ENCODE measurements at regions not wholly inside any gene's neighbourhood (a gene's known extent, or its start where the extent isn't known, plus 50 kb on each side); places are given as distances from the start of the nearest gene placed in this dataset.
A peak's percentile ranks its signal among the peaks of the same experiment; 100 is the strongest.

DNA sequence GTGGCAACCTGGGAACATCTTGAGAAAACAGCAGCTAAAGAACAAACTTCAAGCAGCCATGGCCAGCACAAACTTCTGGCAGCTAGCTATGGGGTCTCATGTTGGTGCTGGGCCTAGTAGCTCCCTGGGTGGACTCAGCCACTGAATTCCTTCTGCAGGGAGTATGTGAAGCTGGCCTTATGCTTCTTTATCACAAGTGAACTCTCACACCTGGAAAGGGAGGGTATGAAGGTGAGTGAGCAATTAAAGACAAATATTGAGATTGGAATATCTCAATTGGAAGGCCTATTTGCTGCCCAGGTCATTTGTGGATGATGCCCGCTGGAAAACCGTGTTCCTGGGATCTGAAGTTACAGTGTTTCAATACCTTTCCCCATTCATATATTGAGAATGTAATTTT, 153.3 kb upstream of the RPS6KA3 start:
- Histone ChIP-seq H2AFZ (ENCODE audit: low read length) (no peak overlapping the region), H3K9ac (ENCODE audit: low read depth, low read length, poor library complexity, severe bottlenecking) (no peak overlapping the region), H3K9me3 (ENCODE audit: insufficient read depth, low read depth, low read length) (no peaks in the 10 kb centered on the region), H3K4me3 (ENCODE audit: low read length, poor library complexity, severe bottlenecking) (no peak overlapping the region), H3K27me3 (ENCODE audit: insufficient read depth, low read length, poor library complexity, severe bottlenecking) (no peaks in the 10 kb centered on the region), H3F3A (ENCODE audit: low read depth) (peaks cover 2% of the 10 kb centered on the region; the same call in 1 of the 2 replicates), H3K36me3 (ENCODE audit: insufficient read depth, low read length) (no peaks in the 10 kb centered on the region), H3K4me2 (ENCODE audit: low read depth, low read length, poor library complexity, severe bottlenecking) (no peak overlapping the region), H4K20me1 (ENCODE audit: insufficient read depth, low read length, poor library complexity, severe bottlenecking) (no peaks in the 10 kb centered on the region), H3K9me2 (replicated peaks; ENCODE audit: low read depth, low read length) (no peaks in the 10 kb centered on the region), H3K4me1 (ENCODE audit: insufficient read depth, low read length, poor library complexity, severe bottlenecking) (peaks cover 47% of the 10 kb centered on the region), H3K79me2 (ENCODE audit: insufficient read depth, low read length) (no peaks in the 10 kb centered on the region)
- TF ChIP-seq, protein P1, sequence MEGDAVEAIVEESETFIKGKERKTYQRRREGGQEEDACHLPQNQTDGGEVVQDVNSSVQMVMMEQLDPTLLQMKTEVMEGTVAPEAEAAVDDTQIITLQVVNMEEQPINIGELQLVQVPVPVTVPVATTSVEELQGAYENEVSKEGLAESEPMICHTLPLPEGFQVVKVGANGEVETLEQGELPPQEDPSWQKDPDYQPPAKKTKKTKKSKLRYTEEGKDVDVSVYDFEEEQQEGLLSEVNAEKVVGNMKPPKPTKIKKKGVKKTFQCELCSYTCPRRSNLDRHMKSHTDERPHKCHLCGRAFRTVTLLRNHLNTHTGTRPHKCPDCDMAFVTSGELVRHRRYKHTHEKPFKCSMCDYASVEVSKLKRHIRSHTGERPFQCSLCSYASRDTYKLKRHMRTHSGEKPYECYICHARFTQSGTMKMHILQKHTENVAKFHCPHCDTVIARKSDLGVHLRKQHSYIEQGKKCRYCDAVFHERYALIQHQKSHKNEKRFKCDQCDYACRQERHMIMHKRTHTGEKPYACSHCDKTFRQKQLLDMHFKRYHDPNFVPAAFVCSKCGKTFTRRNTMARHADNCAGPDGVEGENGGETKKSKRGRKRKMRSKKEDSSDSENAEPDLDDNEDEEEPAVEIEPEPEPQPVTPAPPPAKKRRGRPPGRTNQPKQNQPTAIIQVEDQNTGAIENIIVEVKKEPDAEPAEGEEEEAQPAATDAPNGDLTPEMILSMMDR (conservative IDR thresholded peaks at IDR 0.05; ENCODE audit: low read length), result no peak
- TF ChIP-seq EZH2phosphoT487 (IDR thresholded peaks at IDR 0.05; ENCODE audit: borderline replicate concordance), result no peak

DNA sequence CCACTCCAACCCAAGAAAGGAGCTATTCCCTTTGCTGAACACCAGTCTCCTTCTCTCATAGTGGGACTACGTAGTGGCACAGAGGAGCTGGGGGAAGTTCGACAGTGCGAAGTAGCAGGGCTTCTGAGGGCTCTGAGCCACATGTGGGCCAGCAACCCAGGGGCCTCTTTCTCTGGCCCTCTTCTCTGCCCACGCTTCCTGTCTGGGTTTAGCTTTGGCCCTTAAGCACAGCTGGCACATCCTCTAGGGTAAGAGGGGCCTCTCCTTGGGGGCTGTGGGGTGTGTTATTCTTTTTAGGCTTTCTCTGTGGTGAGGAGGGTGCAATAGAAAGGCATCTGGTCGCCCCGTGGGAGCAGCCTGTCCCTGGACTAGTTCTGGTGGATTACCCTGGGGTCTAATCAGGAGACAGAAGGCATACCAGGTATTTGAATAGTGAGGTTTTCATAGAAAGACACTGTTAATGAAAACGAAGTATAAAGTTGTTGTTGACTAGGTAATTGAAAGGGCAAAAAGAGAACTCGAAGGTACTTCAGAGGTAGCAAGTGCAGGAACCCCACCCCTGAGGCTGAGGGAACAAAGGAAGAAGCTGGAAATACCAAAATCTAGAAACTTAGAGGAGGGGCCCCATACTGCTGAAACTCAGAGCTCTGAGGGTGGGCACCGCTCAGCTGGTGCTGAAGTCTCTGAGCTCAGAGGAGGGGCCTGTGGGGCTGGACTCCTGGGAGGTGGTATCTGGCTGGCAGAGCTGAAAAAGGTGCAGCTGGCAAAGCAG, 151.9 kb upstream of the RPS6KA3 start:
- Histone ChIP-seq H4K20me1 (ENCODE audit: insufficient read depth, low read length, poor library complexity, severe bottlenecking) (no peaks in the 10 kb centered on the region), H3K4me3 (ENCODE audit: low read length, poor library complexity, severe bottlenecking) (peak overlapping the region; percentile 56), H3K4me2 (ENCODE audit: low read depth, low read length, poor library complexity, severe bottlenecking) (peak overlapping the region; percentile 79), H3K9me3 (ENCODE audit: insufficient read depth, low read depth, low read length) (no peaks in the 10 kb centered on the region), H3K36me3 (ENCODE audit: insufficient read depth, low read length) (no peaks in the 10 kb centered on the region), H3K9me2 (replicated peaks; ENCODE audit: low read depth, low read length) (no peaks in the 10 kb centered on the region), H3K27me3 (ENCODE audit: insufficient read depth, low read length, poor library complexity, severe bottlenecking) (no peaks in the 10 kb centered on the region), H3K79me2 (ENCODE audit: insufficient read depth, low read length) (no peaks in the 10 kb centered on the region), H2AFZ (ENCODE audit: low read length) (peak overlapping the region; percentile 68; the same call in 1 of the 2 replicates), H3K9ac (ENCODE audit: low read depth, low read length, poor library complexity, severe bottlenecking) (peak overlapping the region; percentile 77), H3F3A (ENCODE audit: low read depth) (peaks cover 2% of the 10 kb centered on the region; the same call in 1 of the 2 replicates), H3K4me1 (ENCODE audit: insufficient read depth, low read length, poor library complexity, severe bottlenecking) (peaks cover 62% of the 10 kb centered on the region)
- no peak for TF ChIP-seq EZH2phosphoT487 (IDR thresholded peaks at IDR 0.05; ENCODE audit: borderline replicate concordance)
- TF ChIP-seq, protein P1 (conservative IDR thresholded peaks at IDR 0.05; ENCODE audit: low read length), result no peak

DNA sequence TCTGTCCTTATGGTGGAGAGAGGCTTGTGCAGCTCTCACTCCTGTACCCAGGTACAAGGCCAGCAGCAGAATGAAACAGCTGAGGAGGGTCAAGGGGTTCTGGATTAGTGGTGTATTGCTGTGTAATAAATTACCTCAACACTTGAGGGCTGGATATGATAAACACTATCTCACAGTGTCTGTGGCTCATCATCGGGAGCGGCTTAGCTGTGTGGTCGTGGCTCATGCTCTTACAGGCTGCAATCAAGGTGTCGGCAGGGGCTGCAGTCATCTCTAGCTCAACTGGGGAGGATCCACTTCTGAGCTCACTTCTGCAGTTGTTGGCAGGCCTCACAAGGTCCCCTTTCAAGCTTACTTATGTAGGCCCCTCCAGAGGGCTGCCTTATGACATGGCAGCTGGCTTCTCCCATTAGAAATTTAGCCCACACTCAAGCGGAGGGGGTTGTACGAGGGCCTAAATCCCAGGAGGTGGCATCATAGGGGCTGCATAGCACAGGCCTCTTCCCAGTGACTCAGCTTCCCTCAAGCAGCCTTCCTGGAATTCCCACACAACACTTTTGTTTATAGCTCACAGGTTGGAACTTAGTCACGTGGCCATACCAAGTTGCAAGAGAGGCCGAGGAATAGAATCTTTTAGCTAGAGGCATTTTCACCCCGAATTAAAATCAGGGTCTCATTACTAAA, 148.2 kb upstream of the RPS6KA3 start:
- no peaks in the 10 kb centered on the region for H3K79me2 ChIP-seq (ENCODE audit: insufficient read depth, low read length)
- H3K4me2 ChIP-seq (ENCODE audit: low read depth, low read length, poor library complexity, severe bottlenecking), result no peak overlapping the region
- H3K36me3 ChIP-seq (ENCODE audit: insufficient read depth, low read length), result no peaks in the 10 kb centered on the region
- TF ChIP-seq EZH2phosphoT487 (IDR thresholded peaks at IDR 0.05; ENCODE audit: borderline replicate concordance), result no peak
- TF ChIP-seq, protein P1 (conservative IDR thresholded peaks at IDR 0.05; ENCODE audit: low read length), result no peak
- H3K9me3 ChIP-seq (ENCODE audit: insufficient read depth, low read depth, low read length), result no peaks in the 10 kb centered on the region
- H4K20me1 ChIP-seq (ENCODE audit: insufficient read depth, low read length, poor library complexity, severe bottlenecking), result no peaks in the 10 kb centered on the region
- no peaks in the 10 kb centered on the region for H3K9me2 ChIP-seq (replicated peaks; ENCODE audit: low read depth, low read length)
- no peaks in the 10 kb centered on the region for H3K27me3 ChIP-seq (ENCODE audit: insufficient read depth, low read length, poor library complexity, severe bottlenecking)
- peaks cover 60% of the 10 kb centered on the region for H3K4me1 ChIP-seq (ENCODE audit: insufficient read depth, low read length, poor library complexity, severe bottlenecking)
- H2AFZ ChIP-seq (ENCODE audit: low read length), result no peak overlapping the region
- H3F3A ChIP-seq (ENCODE audit: low read depth), result peaks cover 2% of the 10 kb centered on the region; the same call in 1 of the 2 replicates
- H3K4me3 ChIP-seq (ENCODE audit: low read length, poor library complexity, severe bottlenecking), result no peak overlapping the region
- no peak overlapping the region for H3K9ac ChIP-seq (ENCODE audit: low read depth, low read length, poor library complexity, severe bottlenecking)
